KMS-11 (cell line): ENCODE measurements at regions not wholly inside any gene's neighbourhood (a gene's known extent, or its start where the extent isn't known, plus 50 kb on each side); places are given as distances from the start of the nearest gene placed in this dataset.
"Not testable (repeated sequence)": the region's sequence is repeated elsewhere in the genome, so short reads cannot be mapped to it uniquely, and the experiment has no call there.

Experiments used
- H2AFZ ChIP-seq: fragments of 200-600 bp; sonication (generic); 2 replicates; pipeline ENCODE4 v1.6.1; 2016; ENCODE audit warnings: antibody characterized with exemption, mixed run types, low read depth
- H3K27ac ChIP-seq: fragments of 200-600 bp; sonication (generic); 2 replicates; pipeline ENCODE4 v1.6.1; 2016; ENCODE audit warnings: mild to moderate bottlenecking, mixed run types
- H3K27me3 ChIP-seq: fragments of 200-600 bp; sonication (generic); 2 replicates; pipeline ENCODE4 v1.6.1; 2017; ENCODE audit warnings: mild to moderate bottlenecking, low read depth, mixed run types, moderate library complexity; ENCODE audit not compliant: insufficient read depth
- H3K36me3 ChIP-seq: fragments of 200-600 bp; sonication (generic); 2 replicates; pipeline ENCODE4 v1.6.1; 2017; ENCODE audit warnings: mild to moderate bottlenecking, mixed run types; ENCODE audit not compliant: insufficient read depth
- H3K4me1 ChIP-seq: fragments of 200-600 bp; sonication (generic); 2 replicates; pipeline ENCODE4 v1.6.1; 2016; ENCODE audit warnings: mild to moderate bottlenecking, low read depth, mixed run types; ENCODE audit not compliant: poor library complexity, severe bottlenecking
- H3K4me2 ChIP-seq: fragments of 200-600 bp; sonication (generic); 2 replicates; pipeline ENCODE4 v1.7.0; 2016; ENCODE audit warnings: mild to moderate bottlenecking, mixed run types
- H3K4me3 ChIP-seq: fragments of 200-600 bp; sonication (generic); IDR thresholded peaks from 2 replicates; pipeline ENCODE4 v1.6.1; 2017; ENCODE audit warnings: low read depth, low read length, mixed read lengths; ENCODE audit not compliant: insufficient read depth
- H3K79me2 ChIP-seq: fragments of 200-600 bp; sonication (generic); 2 replicates; pipeline ENCODE4 v1.6.1; 2016; ENCODE audit warnings: low read depth, mixed run types; ENCODE audit not compliant: insufficient read depth
- H3K9ac ChIP-seq: fragments of 200-600 bp; sonication (generic); 2 replicates; pipeline ENCODE4 v1.6.1; 2016; ENCODE audit warnings: mild to moderate bottlenecking, mixed run types
- H4K20me1 ChIP-seq: fragments of 200-600 bp; sonication (generic); 2 replicates; pipeline ENCODE4 v1.6.1; 2016; ENCODE audit warnings: mild to moderate bottlenecking, mixed run types; ENCODE audit not compliant: insufficient read depth
- TF ChIP-seq, protein P1 (sequence below): fragments of 200-600 bp; sonication (generic); conservative IDR thresholded peaks from 2 replicates; pipeline ENCODE4 v1.6.1; 2017; ENCODE audit warnings: low read depth, mild to moderate bottlenecking, antibody characterized with exemption, low read length, moderate library complexity, mixed read lengths

GRCh38 chr12:124140944-124141486 lies 153.9 kb upstream of the RFLNA start:
- no peaks in the 10 kb centered on the region for H4K20me1 ChIP-seq
- H3K79me2 ChIP-seq, result no peaks in the 10 kb centered on the region
- H3K4me1 ChIP-seq, result no peaks in the 10 kb centered on the region
- H2AFZ ChIP-seq, result no peak overlapping the region
- no peaks in the 10 kb centered on the region for H3K27me3 ChIP-seq
- TF ChIP-seq, protein P1, sequence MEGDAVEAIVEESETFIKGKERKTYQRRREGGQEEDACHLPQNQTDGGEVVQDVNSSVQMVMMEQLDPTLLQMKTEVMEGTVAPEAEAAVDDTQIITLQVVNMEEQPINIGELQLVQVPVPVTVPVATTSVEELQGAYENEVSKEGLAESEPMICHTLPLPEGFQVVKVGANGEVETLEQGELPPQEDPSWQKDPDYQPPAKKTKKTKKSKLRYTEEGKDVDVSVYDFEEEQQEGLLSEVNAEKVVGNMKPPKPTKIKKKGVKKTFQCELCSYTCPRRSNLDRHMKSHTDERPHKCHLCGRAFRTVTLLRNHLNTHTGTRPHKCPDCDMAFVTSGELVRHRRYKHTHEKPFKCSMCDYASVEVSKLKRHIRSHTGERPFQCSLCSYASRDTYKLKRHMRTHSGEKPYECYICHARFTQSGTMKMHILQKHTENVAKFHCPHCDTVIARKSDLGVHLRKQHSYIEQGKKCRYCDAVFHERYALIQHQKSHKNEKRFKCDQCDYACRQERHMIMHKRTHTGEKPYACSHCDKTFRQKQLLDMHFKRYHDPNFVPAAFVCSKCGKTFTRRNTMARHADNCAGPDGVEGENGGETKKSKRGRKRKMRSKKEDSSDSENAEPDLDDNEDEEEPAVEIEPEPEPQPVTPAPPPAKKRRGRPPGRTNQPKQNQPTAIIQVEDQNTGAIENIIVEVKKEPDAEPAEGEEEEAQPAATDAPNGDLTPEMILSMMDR, result no peak
- no peak overlapping the region for H3K4me3 ChIP-seq
- no peak overlapping the region for H3K9ac ChIP-seq
- no peak overlapping the region for H3K27ac ChIP-seq
- no peaks in the 10 kb centered on the region for H3K36me3 ChIP-seq
- no peak overlapping the region for H3K4me2 ChIP-seq

- not testable (repeated sequence) for H3K4me2 ChIP-seq, H2AFZ ChIP-seq, H3K27ac ChIP-seq, H3K4me1 ChIP-seq, H4K20me1 ChIP-seq, H3K79me2 ChIP-seq, H3K9ac ChIP-seq, H3K36me3 ChIP-seq, H3K27me3 ChIP-seq, H3K4me3 ChIP-seq
Observed at GRCh38 chr12:124141611-124142010, 153.3 kb upstream of the RFLNA start.

- no peak overlapping the region for H3K4me2 ChIP-seq
- no peaks in the 10 kb centered on the region for H3K27me3 ChIP-seq
- no peaks in the 10 kb centered on the region for H3K79me2 ChIP-seq
- H3K4me3 ChIP-seq, result no peak overlapping the region
- H3K27ac ChIP-seq, result no peak overlapping the region
- TF ChIP-seq, protein P1, result no peak
- no peaks in the 10 kb centered on the region for H4K20me1 ChIP-seq
- no peaks in the 10 kb centered on the region for H3K4me1 ChIP-seq
- no peak overlapping the region for H3K9ac ChIP-seq
- no peaks in the 10 kb centered on the region for H3K36me3 ChIP-seq
- no peak overlapping the region for H2AFZ ChIP-seq
Observed at GRCh38 chr12:124142395-124143035, 152.4 kb upstream of the RFLNA start.

DNA sequence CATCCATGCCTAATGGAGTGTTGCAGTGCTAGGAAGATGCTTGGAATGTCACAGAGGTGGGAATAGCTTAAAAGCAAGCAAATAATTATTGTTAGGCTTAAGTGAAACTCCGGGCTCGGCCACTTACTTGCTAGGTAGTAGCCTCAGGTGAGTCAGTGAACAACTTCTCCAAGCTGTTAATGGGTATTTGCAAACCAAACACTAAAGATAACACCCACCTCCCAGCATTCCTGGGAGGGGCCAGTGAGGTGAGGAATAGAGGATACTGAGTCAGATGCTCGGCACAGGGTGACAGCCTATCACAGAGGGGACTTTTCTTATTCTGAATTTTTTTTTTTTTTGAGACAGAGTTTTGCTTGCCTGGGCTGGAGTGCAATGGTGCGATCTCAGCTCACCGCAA lies 151.2 kb upstream of the RFLNA start:
- no peak overlapping the region for H3K4me2 ChIP-seq
- H3K79me2 ChIP-seq, result no peaks in the 10 kb centered on the region
- no peak overlapping the region for H3K27ac ChIP-seq
- H3K27me3 ChIP-seq, result no peaks in the 10 kb centered on the region
- H4K20me1 ChIP-seq, result no peaks in the 10 kb centered on the region
- H3K4me1 ChIP-seq, result no peaks in the 10 kb centered on the region
- H2AFZ ChIP-seq, result no peak overlapping the region
- TF ChIP-seq, protein P1, result no peak
- H3K36me3 ChIP-seq, result no peaks in the 10 kb centered on the region
- H3K9ac ChIP-seq, result no peak overlapping the region
- no peak overlapping the region for H3K4me3 ChIP-seq

- Histone ChIP-seq H2AFZ (no peak overlapping the region), H3K4me3 (no peak overlapping the region), H3K27me3 (no peaks in the 10 kb centered on the region), H3K4me2 (no peak overlapping the region), H3K4me1 (no peaks in the 10 kb centered on the region), H3K36me3 (no peaks in the 10 kb centered on the region), H3K9ac (no peak overlapping the region), H4K20me1 (no peaks in the 10 kb centered on the region), H3K79me2 (no peaks in the 10 kb centered on the region), H3K27ac (no peak overlapping the region)
- TF ChIP-seq, protein P1, result no peak
Observed at GRCh38 chr12:124144531-124145194, 150.2 kb upstream of the RFLNA start.
